Fibroblast of lung (primary cell): ENCODE measurements at regions not wholly inside any gene's neighbourhood (a gene's known extent, or its start where the extent isn't known, plus 50 kb on each side); places are given as distances from the start of the nearest gene placed in this dataset.

Source experiments
- DNase-seq, 2 donors: peaks; one replicate each; pipeline versions ENCODE4 v3.0.0 to v3.0.0-alpha.2; 2010; ENCODE audit warnings: low read depth in 2 of 2
- H2AFZ ChIP-seq: 2 replicates; pipeline ENCODE4 v1.5.1; 2012; ENCODE audit warnings: low read length, control low read depth, inconsistent platforms
- H3K27ac ChIP-seq: 2 replicates; pipeline ENCODE4 v1.5.1; 2011; ENCODE audit warnings: low read length, control low read depth; ENCODE audit not compliant: insufficient read depth
- H3K27me3 ChIP-seq: 2 replicates; pipeline ENCODE4 v1.5.1; 2011; ENCODE audit warnings: mild to moderate bottlenecking, low read length; ENCODE audit not compliant: control insufficient read depth, insufficient read depth
- H3K36me3 ChIP-seq: 2 replicates; pipeline ENCODE4 v1.5.1; 2011; ENCODE audit warnings: low read length; ENCODE audit not compliant: control insufficient read depth, insufficient read depth
- H3K4me1 ChIP-seq: 2 replicates; pipeline ENCODE4 v1.5.1; 2011; ENCODE audit warnings: low read length; ENCODE audit not compliant: control insufficient read depth, insufficient read depth; ENCODE audit errors: extremely low read depth
- H3K4me2 ChIP-seq: 2 replicates; pipeline ENCODE4 v1.5.1; 2011; ENCODE audit warnings: low read length, control low read depth; ENCODE audit not compliant: insufficient read depth; ENCODE audit errors: extremely low read depth
- H3K4me3 ChIP-seq, 4 experiments: fragments of 200-600 bp in 1 of 4; sonication (generic) in 1 of 4; replicated peaks in 1 of 4; 2 replicates each; pipeline ENCODE4 v1.5.1; 2011 to 2016; ENCODE audit warnings: low read length in 4 of 4, low read depth in 3 of 4, mild to moderate bottlenecking in 3 of 4, control low read depth in 2 of 4, inconsistent platforms in 1 of 4, mixed read lengths in 1 of 4; ENCODE audit not compliant: insufficient read depth in 1 of 4; ENCODE audit errors: control extremely low read depth in 1 of 4
- H3K79me2 ChIP-seq: 2 replicates; pipeline ENCODE4 v1.5.1; 2012; ENCODE audit warnings: mild to moderate bottlenecking, low read length, inconsistent platforms; ENCODE audit not compliant: control insufficient read depth, insufficient read depth
- H3K9ac ChIP-seq: 2 replicates; pipeline ENCODE4 v1.5.1; 2011; ENCODE audit warnings: mild to moderate bottlenecking, low read length, control low read depth; ENCODE audit not compliant: insufficient read depth
- H3K9me3 ChIP-seq: 2 replicates; pipeline ENCODE4 v1.5.1; 2012; ENCODE audit warnings: low read depth, low read length; ENCODE audit not compliant: control insufficient read depth, insufficient read depth
- H4K20me1 ChIP-seq: 2 replicates; pipeline ENCODE4 v1.5.1; 2011; ENCODE audit warnings: low read length; ENCODE audit not compliant: control insufficient read depth, insufficient read depth; ENCODE audit errors: extremely low read depth
- CTCF ChIP-seq, 2 donors: IDR thresholded peaks in 1 of 2; conservative IDR thresholded peaks in 1 of 2; 1 replicate in 1 of 2; 2 replicates in 1 of 2; pipeline ENCODE4 v1.5.1; 2011 to 2012; ENCODE audit warnings: low read length in 2 of 2, control low read depth in 1 of 2, inconsistent platforms in 1 of 2, low read depth in 1 of 2, mild to moderate bottlenecking in 1 of 2
- EZH2 ChIP-seq: IDR thresholded peaks from 2 replicates; pipeline ENCODE4 v1.5.1; 2012; ENCODE audit warnings: low read length, control low read depth, mild to moderate bottlenecking; ENCODE audit errors: missing control alignments

GRCh38 chr6:141229296-141229695, 903.4 kb upstream of the GJE1 start:
- TF ChIP-seq CTCF (conservative IDR thresholded peaks at IDR 0.05 in 1 of 2, IDR thresholded peaks at IDR 0.05 in 1 of 2; ENCODE audit: low read depth in 1 of 2, low read length in 2 of 2): no peak
- no peak for TF ChIP-seq EZH2

GRCh38 chr6:141218583-141218982, 914.1 kb upstream of the GJE1 start:
- H3K9me3 ChIP-seq: no peaks in the 10 kb centered on the region
- no peak overlapping the region for H3K27ac ChIP-seq
- no peak overlapping the region for H3K4me3 ChIP-seq

More at GRCh38 chr6:141229296-141229695, 903.4 kb upstream of the GJE1 start:
- Histone ChIP-seq H3K36me3 (no peaks in the 10 kb centered on the region), H2AFZ (no peak overlapping the region), H3K79me2 (no peaks in the 10 kb centered on the region), H3K4me2 (no peak overlapping the region), H3K9me3 (no peaks in the 10 kb centered on the region), H4K20me1 (no peaks in the 10 kb centered on the region), H3K9ac (no peak overlapping the region), H3K4me3 (no peak overlapping the region), H3K27me3 (no peaks in the 10 kb centered on the region), H3K27ac (no peak overlapping the region), H3K4me1 (no peaks in the 10 kb centered on the region)
- peak in 1 of 2 donors; percentile 12 for DNase-seq

GRCh38 chr6:141216726-141217125, 916.0 kb upstream of the GJE1 start:
- Histone ChIP-seq H3K9me3 (no peaks in the 10 kb centered on the region), H3K79me2 (no peaks in the 10 kb centered on the region), H3K27ac (no peak overlapping the region), H4K20me1 (no peaks in the 10 kb centered on the region), H3K9ac (no peak overlapping the region), H3K4me2 (no peak overlapping the region), H3K27me3 (no peaks in the 10 kb centered on the region), H3K4me3 (no peak overlapping the region), H3K36me3 (no peaks in the 10 kb centered on the region), H2AFZ (no peak overlapping the region), H3K4me1 (no peaks in the 10 kb centered on the region)
- no peak for DNase-seq
- TF ChIP-seq EZH2 (no peak), CTCF (conservative IDR thresholded peaks at IDR 0.05 in 1 of 2, IDR thresholded peaks at IDR 0.05 in 1 of 2; ENCODE audit: low read depth in 1 of 2, low read length in 2 of 2) (no peak)

More at GRCh38 chr6:141218583-141218982, 914.1 kb upstream of the GJE1 start:
- H2AFZ ChIP-seq: no peak overlapping the region
- no peak for TF ChIP-seq EZH2
- TF ChIP-seq CTCF (conservative IDR thresholded peaks at IDR 0.05 in 1 of 2, IDR thresholded peaks at IDR 0.05 in 1 of 2; ENCODE audit: low read depth in 1 of 2, low read length in 2 of 2): no peak
- peak in 1 of 2 donors; percentile 18 for DNase-seq
- no peak overlapping the region for H3K9ac ChIP-seq
- H3K36me3 ChIP-seq: no peaks in the 10 kb centered on the region
- no peaks in the 10 kb centered on the region for H4K20me1 ChIP-seq
- H3K27me3 ChIP-seq: no peaks in the 10 kb centered on the region
- no peak overlapping the region for H3K4me2 ChIP-seq
- no peaks in the 10 kb centered on the region for H3K79me2 ChIP-seq
- no peaks in the 10 kb centered on the region for H3K4me1 ChIP-seq
